GM19043 (cell line): ENCODE measurements at regions not wholly inside any gene's neighbourhood (a gene's known extent, or its start where the extent isn't known, plus 50 kb on each side); places are given as distances from the start of the nearest gene placed in this dataset.

Source experiments
- ATAC-seq: cut with Tn5 transposase; IDR thresholded peaks from one replicate; pipeline ENCODE4 v1.9.1; 2021; ENCODE audit warnings: low read depth; ENCODE audit not compliant: unreplicated experiment

DNA sequence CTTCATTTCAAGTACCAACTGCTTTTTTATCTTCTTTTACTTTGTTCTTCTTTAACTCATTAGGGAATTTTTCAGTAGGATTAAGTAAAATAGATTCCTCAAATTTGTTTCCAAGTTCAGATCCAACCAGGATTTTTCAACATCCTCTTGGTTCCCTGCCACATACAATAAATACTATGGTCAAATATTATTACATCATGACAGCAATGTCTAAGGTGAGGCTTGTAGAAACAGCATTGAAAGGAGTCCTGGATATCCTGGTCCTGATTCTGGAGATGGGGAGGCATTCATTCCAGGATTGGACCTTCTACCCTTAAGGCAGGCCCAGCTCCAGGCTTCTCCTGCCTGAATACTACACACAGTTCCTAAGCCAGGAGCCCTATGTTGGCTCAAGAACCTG, 80.2 kb upstream of the F3 start:
- ATAC-seq = no peak

DNA sequence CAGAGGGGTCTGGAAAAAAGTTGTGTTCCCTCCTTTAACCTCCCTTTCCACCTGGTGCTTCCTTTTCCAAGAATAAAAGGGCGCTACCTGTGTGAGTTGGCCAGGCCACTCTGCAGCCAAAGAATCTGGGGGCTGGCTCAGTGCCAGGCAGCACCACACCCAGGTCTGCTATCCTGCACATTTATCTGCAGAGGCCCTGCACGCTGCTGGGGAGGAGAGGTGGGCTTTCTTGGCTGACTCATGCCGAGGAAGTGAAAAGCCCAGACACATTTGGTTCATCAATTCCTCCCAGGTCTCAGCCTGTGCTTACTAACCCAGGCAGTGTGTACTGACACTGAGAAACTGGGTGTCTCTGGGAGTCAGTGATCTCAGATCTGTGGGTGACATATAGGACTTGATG, 79.8 kb upstream of the F3 start:
- ATAC-seq = no peak

- ATAC-seq = no peak
These were observed 78.9 kb upstream of the F3 start for GRCh38 chr1:94620345-94621031.

DNA sequence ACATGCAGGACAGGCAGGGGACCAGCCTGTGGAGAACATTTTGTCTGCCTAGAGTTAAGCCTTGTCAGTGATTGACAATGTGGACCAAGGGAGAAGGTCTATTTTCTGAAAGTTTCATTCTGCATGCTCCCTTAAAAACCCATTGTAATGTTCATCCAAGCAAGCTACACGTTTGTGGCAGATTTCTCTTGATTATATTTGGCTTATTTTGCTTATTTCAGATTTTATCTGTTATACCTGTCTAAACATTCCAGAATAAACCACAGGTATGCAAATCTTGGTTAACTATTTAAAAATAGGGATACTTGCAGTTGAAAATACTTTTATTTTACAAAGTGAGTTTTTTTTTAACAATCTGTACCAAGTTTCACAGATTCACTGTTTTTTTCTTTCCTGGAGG, 78.2 kb upstream of the F3 start:
- no peak for ATAC-seq

- ATAC-seq = no peak
These were observed 76.6 kb upstream of the F3 start for GRCh38 chr1:94617957-94618739.

DNA sequence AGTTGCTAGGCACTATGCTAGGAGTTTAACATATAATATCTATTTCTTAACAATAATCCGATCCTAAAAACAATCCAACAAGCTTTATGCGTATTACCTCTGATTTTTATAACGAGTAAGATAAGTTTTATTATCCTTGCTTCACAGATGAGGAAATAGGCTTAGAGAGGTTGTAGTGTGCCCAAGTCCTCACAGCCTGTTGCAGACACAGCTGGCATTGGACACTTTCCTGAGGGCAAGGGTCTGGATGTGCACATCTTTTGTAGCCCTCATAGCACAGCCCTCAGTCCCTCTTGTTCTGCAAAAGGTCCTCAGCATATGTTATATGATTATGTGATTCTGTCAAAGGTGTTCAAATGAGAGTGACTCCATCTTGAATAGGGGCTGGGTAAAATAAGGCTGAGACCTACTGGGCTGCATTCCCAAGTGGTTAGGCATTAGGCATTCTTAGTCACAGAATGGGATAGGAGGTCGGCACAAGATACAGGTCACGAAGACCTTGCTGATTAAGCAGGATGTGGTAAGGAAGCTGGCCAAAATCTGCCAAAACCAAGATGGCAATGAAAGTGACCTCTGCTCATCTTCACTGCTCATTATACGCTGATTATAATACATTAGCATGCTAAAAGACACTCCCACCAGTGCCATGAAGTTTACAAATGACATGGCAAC, 75.7 kb upstream of the F3 start:
- no peak for ATAC-seq

GRCh38 chr1:94616506-94616905, 74.9 kb upstream of the F3 start:
- no peak for ATAC-seq

GRCh38 chr1:94614996-94615395, 73.4 kb upstream of the F3 start:
- ATAC-seq = no peak

DNA sequence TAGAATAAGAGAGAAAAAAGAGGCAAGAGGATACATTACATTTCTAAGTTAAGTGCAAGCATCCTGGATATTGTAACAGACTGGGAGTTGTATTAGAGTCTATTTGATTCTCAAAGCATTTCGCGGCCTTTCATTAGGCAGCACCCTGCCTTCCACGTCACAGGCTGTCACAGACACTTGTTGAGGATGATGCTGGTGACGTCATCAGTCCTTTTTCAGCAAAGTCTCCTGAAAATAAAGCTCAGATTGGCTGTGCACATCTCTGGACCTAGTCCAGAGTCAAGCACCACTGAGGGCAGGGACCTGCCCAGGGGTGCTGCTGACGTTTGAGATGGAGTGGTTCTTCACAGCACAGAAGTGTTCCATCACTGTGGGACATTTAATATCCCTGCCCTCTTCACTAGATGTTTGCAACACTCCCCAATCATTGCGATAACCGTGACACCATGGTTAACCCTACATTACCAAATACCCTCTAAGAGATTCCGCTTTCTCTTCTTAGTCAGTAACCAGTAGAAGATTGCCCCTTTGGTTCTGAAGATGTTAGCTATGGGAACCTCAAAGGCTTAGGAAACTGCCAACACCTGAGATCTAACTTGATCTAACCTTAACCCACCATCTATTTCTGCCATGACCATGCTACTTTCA, 72.7 kb upstream of the F3 start:
- no peak for ATAC-seq

GRCh38 chr1:94612525-94613204, 71.1 kb upstream of the F3 start:
- ATAC-seq = no peak

- no peak for ATAC-seq
These were observed 70.3 kb upstream of the F3 start for GRCh38 chr1:94611681-94612475.

- no peak for ATAC-seq
These were observed 68.1 kb upstream of the F3 start for GRCh38 chr1:94609619-94610018.

DNA sequence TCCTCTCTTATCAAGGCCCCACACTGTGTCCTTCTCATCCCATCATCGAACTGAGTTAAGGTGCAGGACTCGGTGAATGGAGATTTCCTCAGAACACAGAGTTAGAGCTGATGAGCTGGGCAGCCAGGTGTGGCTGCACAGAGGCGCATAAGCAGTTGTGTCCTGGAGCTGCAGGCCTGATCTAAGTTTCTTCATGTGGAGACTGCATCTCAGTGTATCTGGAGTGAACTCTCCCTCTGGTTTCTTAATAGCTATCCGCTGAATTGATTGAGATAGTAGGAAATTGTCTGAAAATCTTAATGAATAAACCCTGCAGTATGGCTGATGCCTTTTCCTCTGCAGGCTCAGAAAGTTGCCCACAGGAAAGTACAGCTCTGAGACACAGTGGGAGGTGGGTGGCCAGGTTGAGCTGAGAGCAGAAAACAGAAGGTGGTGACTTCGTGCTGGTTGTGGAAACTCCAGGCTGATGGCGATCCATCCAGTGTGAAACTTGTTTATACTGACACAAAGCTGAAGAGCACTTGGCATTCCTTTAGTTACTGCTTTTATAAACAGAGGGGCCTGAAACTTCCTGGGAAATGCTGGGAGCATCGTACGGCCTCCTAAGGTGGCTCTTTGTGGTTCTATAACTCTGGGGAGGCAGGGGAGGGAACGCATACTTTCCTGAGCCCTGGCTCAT, 67.4 kb upstream of the F3 start:
- ATAC-seq = no peak

GRCh38 chr1:94608142-94608851, 66.7 kb upstream of the F3 start:
- no peak for ATAC-seq

DNA sequence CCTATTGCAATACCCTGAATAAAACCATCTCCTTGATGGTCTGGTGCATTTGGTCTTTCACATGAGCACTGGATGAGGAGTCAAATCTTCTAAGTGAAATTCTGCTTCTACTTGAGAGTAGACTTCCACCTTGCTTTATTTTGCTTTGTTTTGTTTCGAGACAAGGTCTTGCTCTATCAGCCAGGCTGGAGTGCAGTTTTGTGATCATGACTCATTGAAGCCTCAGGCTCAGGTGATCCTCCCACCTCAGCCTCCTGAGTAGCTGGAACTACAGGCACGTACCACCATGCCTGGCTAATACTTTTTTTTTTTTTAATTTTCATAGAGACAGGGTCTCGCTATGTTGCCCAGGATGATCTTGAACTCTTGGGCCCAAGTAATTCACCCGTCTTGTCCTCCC, 65.8 kb upstream of the F3 start:
- no peak for ATAC-seq

DNA sequence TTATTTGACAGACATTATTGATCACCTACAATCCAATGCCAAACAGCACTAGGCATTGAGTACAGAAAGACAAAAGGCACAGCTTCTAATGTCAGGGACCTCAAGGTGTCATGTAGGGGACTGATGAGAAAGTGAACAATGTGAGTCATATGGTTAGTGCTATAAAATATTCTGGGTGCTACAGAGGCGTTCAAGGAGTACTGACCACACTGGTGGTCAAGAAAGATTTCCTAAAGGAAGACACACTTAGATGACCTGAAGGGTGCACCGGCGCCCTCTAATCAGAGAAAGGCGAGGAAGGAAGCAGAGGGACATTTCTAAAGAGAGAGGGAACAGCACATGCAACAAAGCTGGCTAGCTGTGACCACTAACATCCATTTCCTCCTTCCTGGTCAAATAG, 64.9 kb upstream of the F3 start:
- ATAC-seq = no peak

GRCh38 chr1:94603663-94604062, 62.1 kb upstream of the F3 start:
- ATAC-seq = no peak

DNA sequence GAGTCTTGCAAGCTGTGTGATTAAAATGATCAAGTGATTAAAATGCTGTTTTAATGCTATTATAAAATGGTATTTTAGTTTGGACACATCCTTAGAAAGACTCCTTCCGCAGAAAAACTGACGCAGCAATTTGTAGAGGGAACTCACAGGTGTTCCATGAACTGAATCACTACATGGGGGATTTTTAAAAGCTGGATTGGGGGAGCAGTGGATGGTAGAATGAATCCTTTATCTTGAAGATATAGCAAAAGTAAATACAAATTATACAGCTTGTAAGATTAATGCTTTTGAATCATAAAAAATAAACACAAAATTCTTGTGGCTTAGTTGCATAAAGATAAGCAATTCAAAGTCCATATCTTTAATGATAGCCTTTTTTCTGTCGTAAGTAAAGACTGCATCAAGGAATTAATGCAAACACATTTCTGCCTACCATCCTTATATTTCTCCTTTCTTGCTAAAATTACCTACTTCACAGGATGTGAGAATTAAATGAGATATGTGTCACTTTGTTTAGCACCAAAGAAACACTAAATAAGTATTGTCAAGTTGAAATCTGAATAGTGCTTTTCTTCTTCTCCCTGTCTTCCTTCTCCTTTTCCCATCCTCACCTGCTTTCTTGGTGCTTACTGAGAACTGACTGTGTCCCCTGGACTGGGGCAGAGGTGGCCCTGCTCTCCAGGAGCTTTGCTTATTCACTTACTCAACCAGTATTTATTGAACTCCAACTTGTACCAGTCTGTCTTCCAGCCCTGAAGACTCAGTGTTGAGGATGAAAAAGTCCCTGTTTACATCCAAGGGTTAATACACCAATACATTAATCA, 61.5 kb upstream of the F3 start:
- no peak for ATAC-seq
